ENCODE measurements at regions not wholly inside any gene's neighbourhood (a gene's known extent, or its start where the extent isn't known, plus 50 kb on each side); places are given as distances from the start of the nearest gene placed in this dataset.

DNA sequence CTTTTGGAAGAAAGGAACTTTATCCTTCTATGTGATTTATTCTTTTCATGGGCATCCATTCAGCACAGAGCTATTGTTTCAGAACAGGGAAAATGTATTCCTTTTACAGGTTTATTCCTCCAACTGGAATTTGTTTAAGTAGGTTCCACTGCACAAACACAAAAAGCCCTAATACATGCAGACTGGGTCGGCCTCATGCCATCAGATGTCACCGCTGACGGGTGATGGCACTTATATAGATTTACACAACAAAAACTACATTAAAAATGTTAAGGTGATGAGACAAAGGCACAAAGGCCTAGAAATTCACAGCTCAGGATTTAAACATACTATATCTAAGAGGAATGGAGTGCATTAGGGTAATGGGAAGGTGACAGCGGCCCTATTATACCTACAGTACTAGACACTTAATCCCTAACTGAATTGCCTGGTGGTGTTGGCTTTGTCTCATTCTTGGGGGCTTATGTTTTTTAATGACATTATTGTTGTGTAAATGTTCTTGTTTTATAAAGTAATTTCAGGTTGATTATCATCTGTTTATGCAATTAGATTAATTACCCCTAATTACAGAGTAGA lies 276.4 kb upstream of the PSMD7 start:
- Histone ChIP-seq H3K36me3 (no peaks in the 10 kb centered on the region), H3K27ac (no peak overlapping the region), H3K27me3 (peaks cover 16% of the 10 kb centered on the region), H3K9me3 (no peaks in the 10 kb centered on the region), H3K4me1 (no peaks in the 10 kb centered on the region), H3K4me3 (no peak overlapping the region)
- TF ChIP-seq, protein P1, sequence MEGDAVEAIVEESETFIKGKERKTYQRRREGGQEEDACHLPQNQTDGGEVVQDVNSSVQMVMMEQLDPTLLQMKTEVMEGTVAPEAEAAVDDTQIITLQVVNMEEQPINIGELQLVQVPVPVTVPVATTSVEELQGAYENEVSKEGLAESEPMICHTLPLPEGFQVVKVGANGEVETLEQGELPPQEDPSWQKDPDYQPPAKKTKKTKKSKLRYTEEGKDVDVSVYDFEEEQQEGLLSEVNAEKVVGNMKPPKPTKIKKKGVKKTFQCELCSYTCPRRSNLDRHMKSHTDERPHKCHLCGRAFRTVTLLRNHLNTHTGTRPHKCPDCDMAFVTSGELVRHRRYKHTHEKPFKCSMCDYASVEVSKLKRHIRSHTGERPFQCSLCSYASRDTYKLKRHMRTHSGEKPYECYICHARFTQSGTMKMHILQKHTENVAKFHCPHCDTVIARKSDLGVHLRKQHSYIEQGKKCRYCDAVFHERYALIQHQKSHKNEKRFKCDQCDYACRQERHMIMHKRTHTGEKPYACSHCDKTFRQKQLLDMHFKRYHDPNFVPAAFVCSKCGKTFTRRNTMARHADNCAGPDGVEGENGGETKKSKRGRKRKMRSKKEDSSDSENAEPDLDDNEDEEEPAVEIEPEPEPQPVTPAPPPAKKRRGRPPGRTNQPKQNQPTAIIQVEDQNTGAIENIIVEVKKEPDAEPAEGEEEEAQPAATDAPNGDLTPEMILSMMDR (IDR thresholded peaks at IDR 0.05): no peak
- no peak for TF ChIP-seq EP300 (IDR thresholded peaks at IDR 0.05)
- no peak for TF ChIP-seq POLR2AphosphoS5 (IDR thresholded peaks at IDR 0.05)
- no peak for TF ChIP-seq POLR2A (IDR thresholded peaks at IDR 0.05)
- WGBS: 73% methylated on average over 4 of the region's 4 CpGs
- no peak for DNase-seq (ENCODE audit: low spot score in 2 of 2)

DNA sequence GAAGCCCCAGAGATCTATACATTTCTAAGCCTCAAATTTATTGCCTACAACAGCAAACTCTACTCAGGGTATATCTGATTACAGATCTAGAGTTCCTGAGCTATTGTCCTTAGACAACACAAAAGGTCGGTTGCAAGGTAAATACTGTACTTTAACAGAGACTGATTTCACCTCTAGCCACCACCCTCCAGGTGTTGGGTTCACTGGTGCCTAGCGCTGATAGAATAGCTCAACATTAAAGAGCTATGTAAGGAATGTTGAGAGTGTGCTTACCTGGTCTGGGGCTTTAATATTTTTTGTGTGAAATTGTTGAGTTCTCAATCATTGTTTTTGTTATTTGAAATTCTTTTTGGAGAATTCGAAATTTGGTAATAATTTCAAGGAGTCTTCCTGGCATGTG lies 277.0 kb upstream of the PSMD7 start:
- Histone ChIP-seq H3K4me1 (no peaks in the 10 kb centered on the region), H3K9me3 (no peaks in the 10 kb centered on the region), H3K36me3 (no peaks in the 10 kb centered on the region), H3K27me3 (peaks cover 16% of the 10 kb centered on the region), H3K4me3 (no peak overlapping the region), H3K27ac (no peak overlapping the region)
- 44% methylated on average over 3 of the region's 3 CpGs for WGBS
- DNase-seq (ENCODE audit: low spot score in 2 of 2): no peak
- TF ChIP-seq POLR2AphosphoS5 (IDR thresholded peaks at IDR 0.05) (no peak), POLR2A (IDR thresholded peaks at IDR 0.05) (no peak), EP300 (IDR thresholded peaks at IDR 0.05) (no peak)
- TF ChIP-seq, protein P1 (IDR thresholded peaks at IDR 0.05): no peak

DNA sequence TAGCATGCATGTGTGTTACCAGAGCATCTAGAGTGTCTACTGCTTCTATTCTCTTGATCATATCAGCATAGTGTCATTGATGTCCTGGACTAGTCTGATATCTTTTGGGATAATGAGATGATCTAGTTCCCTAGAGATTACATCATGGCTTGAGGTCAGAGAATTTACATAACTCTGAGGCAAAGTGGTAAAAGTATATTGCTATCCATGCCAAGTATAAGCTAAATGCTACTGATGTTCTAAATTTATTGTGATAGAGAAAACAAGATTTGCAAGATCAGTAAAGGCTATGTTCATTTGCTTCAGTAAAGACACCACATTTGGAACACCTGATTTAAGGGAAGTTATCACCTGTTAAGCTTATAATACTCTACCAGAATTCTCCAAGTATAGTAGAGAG lies 280.7 kb upstream of the PSMD7 start:
- no peak for DNase-seq (ENCODE audit: low spot score in 2 of 2)
- Histone ChIP-seq H3K36me3 (no peaks in the 10 kb centered on the region), H3K27ac (no peak overlapping the region), H3K4me3 (no peak overlapping the region), H3K4me1 (no peaks in the 10 kb centered on the region), H3K27me3 (no peaks in the 10 kb centered on the region), H3K9me3 (no peaks in the 10 kb centered on the region)
- TF ChIP-seq, protein P1 (IDR thresholded peaks at IDR 0.05): no peak
- TF ChIP-seq EP300 (IDR thresholded peaks at IDR 0.05): no peak
- TF ChIP-seq POLR2A (IDR thresholded peaks at IDR 0.05): no peak
- TF ChIP-seq POLR2AphosphoS5 (IDR thresholded peaks at IDR 0.05): no peak

DNA sequence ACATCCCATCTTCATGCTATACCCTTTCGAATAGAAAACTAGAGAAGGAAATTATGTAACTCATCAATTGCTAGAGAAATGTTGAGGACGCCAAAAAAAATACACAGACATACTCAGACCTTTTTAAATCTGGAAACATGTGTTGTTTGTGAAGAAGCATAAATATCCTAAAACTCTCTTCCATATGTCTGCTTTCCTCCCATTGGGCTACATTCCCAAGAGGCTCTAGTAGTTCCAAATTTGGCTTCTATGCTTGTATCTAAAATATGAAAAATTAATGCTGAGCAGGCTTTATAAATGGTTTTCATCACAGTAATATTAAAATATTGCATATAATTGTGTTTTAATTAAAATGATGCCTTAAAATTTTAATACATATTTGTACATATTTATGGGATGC lies 297.9 kb upstream of the PSMD7 start:
- no peak for DNase-seq (ENCODE audit: low spot score in 2 of 2)
- Histone ChIP-seq H3K9me3 (no peaks in the 10 kb centered on the region), H3K4me1 (no peaks in the 10 kb centered on the region), H3K27me3 (no peaks in the 10 kb centered on the region), H3K27ac (no peak overlapping the region), H3K4me3 (no peak overlapping the region), H3K36me3 (no peaks in the 10 kb centered on the region)
- TF ChIP-seq POLR2A (IDR thresholded peaks at IDR 0.05) (no peak), EP300 (IDR thresholded peaks at IDR 0.05) (no peak), POLR2AphosphoS5 (IDR thresholded peaks at IDR 0.05) (no peak)
- TF ChIP-seq, protein P1 (IDR thresholded peaks at IDR 0.05): no peak
- 74% methylated on average over 2 of the region's 2 CpGs for WGBS

DNA sequence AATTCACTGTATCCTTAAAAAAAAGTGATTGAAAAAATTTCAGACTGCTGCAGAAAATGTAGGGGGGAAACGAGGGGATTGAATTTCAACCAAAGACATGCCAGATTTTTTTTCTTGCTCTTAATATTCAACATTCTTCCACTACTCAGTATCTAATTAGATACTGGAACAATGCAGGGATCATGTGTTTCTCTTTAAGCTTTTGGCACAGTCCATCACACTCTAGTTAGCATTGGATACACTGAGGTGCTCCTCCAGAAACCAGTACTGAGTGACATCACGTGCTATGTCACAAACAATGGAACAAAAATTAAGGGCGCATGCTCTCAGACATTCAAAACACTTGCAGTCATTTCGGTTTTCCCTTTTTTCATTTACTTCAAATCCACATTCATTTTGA lies 298.6 kb upstream of the PSMD7 start:
- Histone ChIP-seq H3K36me3 (no peaks in the 10 kb centered on the region), H3K27me3 (no peaks in the 10 kb centered on the region), H3K9me3 (no peaks in the 10 kb centered on the region), H3K27ac (no peak overlapping the region), H3K4me3 (no peak overlapping the region), H3K4me1 (no peaks in the 10 kb centered on the region)
- WGBS: 55% methylated on average over 4 of the region's 4 CpGs
- no peak for TF ChIP-seq POLR2AphosphoS5 (IDR thresholded peaks at IDR 0.05)
- TF ChIP-seq, protein P1 (IDR thresholded peaks at IDR 0.05): no peak
- TF ChIP-seq EP300 (IDR thresholded peaks at IDR 0.05): no peak
- TF ChIP-seq POLR2A (IDR thresholded peaks at IDR 0.05): no peak
- DNase-seq (ENCODE audit: low spot score in 2 of 2): no peak

All from suprapubic skin (tissue), 4 donors.